T-cell (primary cell): ENCODE measurements at regions not wholly inside any gene's neighbourhood (a gene's known extent, or its start where the extent isn't known, plus 50 kb on each side); places are given as distances from the start of the nearest gene placed in this dataset.

Experiments used
- ATAC-seq, 4 experiments: fragments of 200-7000 bp in 3 of 4; fragments of 150-1000 bp in 1 of 4; cut with Tn5 transposase; replicated peaks in 1 of 4; 1 replicate in 3 of 4; 2 replicates in 1 of 4; pipeline ENCODE4 v1.10.0; 2021; ENCODE audit warnings: moderate library complexity in 3 of 4, mild to moderate bottlenecking in 2 of 4, moderate number of reproducible peaks in 1 of 4
- CTCF ChIA-PET, 2 donors: fragments of 300-600 bp; sonication (Branson Sonifier 250); formaldehyde crosslinking; loops; one replicate each; lab custom pipeline; 2022; ENCODE audit warnings: antibody characterized with exemption in 2 of 2; lab: Charles Lee
- POLR2A ChIA-PET, 2 donors: fragments of 300-600 bp; sonication (Branson Sonifier 250); formaldehyde crosslinking; loops; one replicate each; lab custom pipeline; 2022; ENCODE audit warnings: antibody characterized with exemption in 2 of 2; lab: Charles Lee
- DNase-seq, 35 experiments: peaks; one replicate each; pipeline versions ENCODE4 v3.0.0 to v3.0.0-alpha.2; 2013 to 2023
- H3K27ac ChIP-seq: one replicate; pipeline ENCODE4 v1.5.1; 2013; ENCODE audit warnings: low read length
- H3K27me3 ChIP-seq, 2 experiments: replicated peaks in 1 of 2; 1 replicate in 1 of 2; 2 replicates in 1 of 2; pipeline versions ENCODE4 v1.6.1 to v1.7.0; 2013; ENCODE audit warnings: low read length in 1 of 2, mixed read lengths in 1 of 2; ENCODE audit not compliant: control insufficient read depth in 2 of 2, insufficient read depth in 2 of 2; ENCODE audit errors: extremely low read depth in 1 of 2
- H3K36me3 ChIP-seq, 2 donors: 1 replicate in 1 of 2; 2 replicates in 1 of 2; pipeline versions ENCODE4 v1.6.1 to v1.7.0; 2013; ENCODE audit warnings: low read length in 1 of 2; ENCODE audit not compliant: control insufficient read depth in 2 of 2, insufficient read depth in 1 of 2; ENCODE audit errors: extremely low read depth in 1 of 2
- H3K4me1 ChIP-seq, 2 experiments: 1 replicate in 1 of 2; 2 replicates in 1 of 2; pipeline versions ENCODE4 v1.6.1 to v1.7.0; 2013; ENCODE audit warnings: low read length in 2 of 2, mixed read lengths in 1 of 2; ENCODE audit not compliant: insufficient read depth in 2 of 2, control insufficient read depth in 1 of 2; ENCODE audit errors: extremely low read depth in 1 of 2
- H3K4me3 ChIP-seq, 2 donors: 1 replicate in 1 of 2; 2 replicates in 1 of 2; pipeline versions ENCODE4 v1.5.1 to v1.7.0; 2013; ENCODE audit warnings: mild to moderate bottlenecking in 2 of 2, low read length in 1 of 2, moderate library complexity in 1 of 2; ENCODE audit not compliant: control insufficient read depth in 1 of 2; ENCODE audit errors: extremely low read depth in 1 of 2
- H3K9me3 ChIP-seq: 2 replicates; pipeline ENCODE4 v1.7.0; 2013
- H3K27ac Mint-ChIP-seq, 2 donors: one replicate each; pipeline ENCODE4 v1.8.0; 2020 to 2021; ENCODE audit warnings: mild to moderate bottlenecking in 2 of 2, mixed read lengths in 2 of 2
- H3K27me3 Mint-ChIP-seq, 2 donors: one replicate each; pipeline ENCODE4 v1.8.0; 2021 to 2022; ENCODE audit warnings: mixed read lengths in 2 of 2
- H3K36me3 Mint-ChIP-seq: one replicate; pipeline ENCODE4 v1.8.0; 2021; ENCODE audit warnings: mixed read lengths
- H3K4me1 Mint-ChIP-seq, 3 donors: one replicate each; pipeline ENCODE4 v1.8.0; 2020 to 2022; ENCODE audit warnings: mixed read lengths in 3 of 3, mild to moderate bottlenecking in 1 of 3
- H3K4me3 Mint-ChIP-seq, 3 donors: one replicate each; pipeline ENCODE4 v1.8.0; 2020 to 2022; ENCODE audit warnings: mild to moderate bottlenecking in 3 of 3, mixed read lengths in 3 of 3, moderate library complexity in 3 of 3
- H3K9me3 Mint-ChIP-seq, 3 donors: one replicate each; pipeline ENCODE4 v1.8.0; 2020 to 2022; ENCODE audit warnings: mixed read lengths in 3 of 3
- WGBS: methylation state at CpG from one replicate; pipeline ENCODE4 v1.1.5; 2013; ENCODE audit warnings: missing lambda C conversion rate; ENCODE audit not compliant: insufficient coverage; 5-methylcytosine and 5-hydroxymethylcytosine counted together

GRCh38 chr17:53428913-53429312 is 393.8 kb upstream of the KIF2B start:
- Mint-ChIP-seq H3K4me3 (no peak overlapping the region), H3K9me3 (peaks cover 0 to 19% (median 4%) of the 10 kb centered on the region in 3 donors), H3K27me3 (no peaks in the 10 kb centered on the region), H3K27ac (no peak overlapping the region), H3K4me1 (no peaks in the 10 kb centered on the region), H3K36me3 (no peaks in the 10 kb centered on the region)
- ATAC-seq (no peak), DNase-seq (no peak)
- Histone ChIP-seq H3K36me3 (no peaks in the 10 kb centered on the region), H3K27ac (no peak overlapping the region), H3K4me3 (no peak overlapping the region), H3K4me1 (no peaks in the 10 kb centered on the region), H3K27me3 (no peaks in the 10 kb centered on the region), H3K9me3 (peaks cover 5% of the 10 kb centered on the region)
- WGBS, result 17% methylated on average over 1 of the region's 1 CpG
- CTCF ChIA-PET, result no interaction called here
- POLR2A ChIA-PET, result no interaction called here

GRCh38 chr17:53426505-53426904 is 396.2 kb upstream of the KIF2B start:
- Histone ChIP-seq H3K36me3 (no peaks in the 10 kb centered on the region), H3K27ac (no peak overlapping the region), H3K4me3 (no peak overlapping the region), H3K9me3 (peaks cover 5% of the 10 kb centered on the region), H3K27me3 (no peaks in the 10 kb centered on the region), H3K4me1 (no peaks in the 10 kb centered on the region)
- ATAC-seq (no peak), DNase-seq (no peak)
- POLR2A ChIA-PET, result no interaction called here
- no peaks in the 10 kb centered on the region for H3K36me3 Mint-ChIP-seq
- H3K4me1 Mint-ChIP-seq, result no peaks in the 10 kb centered on the region
- peaks cover 8 to 27% (median 11%) of the 10 kb centered on the region in 3 donors for H3K9me3 Mint-ChIP-seq
- H3K27me3 Mint-ChIP-seq, result no peaks in the 10 kb centered on the region
- WGBS, result 100% methylated on average over 1 of the region's 3 CpGs
- H3K4me3 Mint-ChIP-seq, result no peak overlapping the region
- CTCF ChIA-PET, result no interaction called here
- no peak overlapping the region for H3K27ac Mint-ChIP-seq

- WGBS, result 100% methylated on average over 1 of the region's 4 CpGs
- DNase-seq, result no peak
- CTCF ChIA-PET, result no interaction called here
- H3K27ac ChIP-seq, result no peak overlapping the region
- Mint-ChIP-seq H3K36me3 (no peaks in the 10 kb centered on the region), H3K27ac (no peak overlapping the region), H3K27me3 (no peaks in the 10 kb centered on the region), H3K9me3 (peaks cover 11 to 13% (median 11%) of the 10 kb centered on the region in 3 donors), H3K4me3 (no peak overlapping the region), H3K4me1 (no peaks in the 10 kb centered on the region)
- no peaks in the 10 kb centered on the region for H3K27me3 ChIP-seq
- no peak overlapping the region for H3K4me3 ChIP-seq
- no peaks in the 10 kb centered on the region for H3K36me3 ChIP-seq
- ATAC-seq, result no peak
- no peaks in the 10 kb centered on the region for H3K4me1 ChIP-seq
- no peaks in the 10 kb centered on the region for H3K9me3 ChIP-seq
- POLR2A ChIA-PET, result no interaction called here
These were observed 402.6 kb upstream of the KIF2B start for GRCh38 chr17:53420035-53420641.

GRCh38 chr17:53409588-53409987 is 413.1 kb upstream of the KIF2B start:
- ATAC-seq, result no peak
- POLR2A ChIA-PET, result no interaction called here

GRCh38 chr17:53406907-53407306 is 415.8 kb upstream of the KIF2B start:
- no peak for ATAC-seq
- Mint-ChIP-seq H3K4me1 (no peaks in the 10 kb centered on the region), H3K36me3 (no peaks in the 10 kb centered on the region), H3K9me3 (peaks cover 13 to 33% (median 31%) of the 10 kb centered on the region in 3 donors), H3K4me3 (no peak overlapping the region), H3K27ac (no peak overlapping the region), H3K27me3 (no peaks in the 10 kb centered on the region)
- ChIA-PET CTCF (no interaction called here), POLR2A (no interaction called here)
- no peak overlapping the region for H3K4me3 ChIP-seq
- no peaks in the 10 kb centered on the region for H3K36me3 ChIP-seq
- H3K9me3 ChIP-seq, result peaks cover 5% of the 10 kb centered on the region
- WGBS, result 81% methylated on average over 3 of the region's 4 CpGs
- no peak for DNase-seq
- no peaks in the 10 kb centered on the region for H3K27me3 ChIP-seq
- H3K4me1 ChIP-seq, result no peaks in the 10 kb centered on the region
- no peak overlapping the region for H3K27ac ChIP-seq

More at GRCh38 chr17:53409588-53409987, 413.1 kb upstream of the KIF2B start:
- Mint-ChIP-seq H3K4me1 (no peaks in the 10 kb centered on the region), H3K27me3 (no peaks in the 10 kb centered on the region), H3K27ac (no peak overlapping the region), H3K9me3 (peaks cover 13 to 30% (median 30%) of the 10 kb centered on the region in 3 donors), H3K4me3 (no peak overlapping the region), H3K36me3 (no peaks in the 10 kb centered on the region)
- Histone ChIP-seq H3K27me3 (no peaks in the 10 kb centered on the region), H3K36me3 (no peaks in the 10 kb centered on the region), H3K4me3 (no peak overlapping the region), H3K9me3 (no peaks in the 10 kb centered on the region), H3K4me1 (no peaks in the 10 kb centered on the region), H3K27ac (no peak overlapping the region)
- CTCF ChIA-PET, result no interaction called here
- DNase-seq, result no peak
- WGBS, result no CpG with 5 or more reads among the region's 2 CpGs

GRCh38 chr17:53391197-53391596 is 431.5 kb upstream of the KIF2B start:
- Histone ChIP-seq H3K4me1 (no peaks in the 10 kb centered on the region), H3K27me3 (no peaks in the 10 kb centered on the region), H3K27ac (no peak overlapping the region), H3K9me3 (no peaks in the 10 kb centered on the region), H3K4me3 (no peak overlapping the region), H3K36me3 (no peaks in the 10 kb centered on the region)
- Mint-ChIP-seq H3K27me3 (no peaks in the 10 kb centered on the region), H3K4me3 (no peak overlapping the region), H3K4me1 (no peaks in the 10 kb centered on the region), H3K9me3 (peaks cover 4 to 9% (median 8%) of the 10 kb centered on the region in 3 donors), H3K36me3 (no peaks in the 10 kb centered on the region), H3K27ac (no peak overlapping the region)
- WGBS, result no CpG with 5 or more reads among the region's 6 CpGs
- ATAC-seq (no peak), DNase-seq (no peak)
- ChIA-PET CTCF (no interaction called here), POLR2A (no interaction called here)

- no peak overlapping the region for H3K27ac Mint-ChIP-seq
- no peak overlapping the region for H3K27ac ChIP-seq
- H3K9me3 Mint-ChIP-seq, result peaks cover 4 to 9% (median 8%) of the 10 kb centered on the region in 3 donors
- WGBS, result 17% methylated on average over 1 of the region's 2 CpGs
- POLR2A ChIA-PET, result no interaction called here
- H3K4me1 ChIP-seq, result no peaks in the 10 kb centered on the region
- no peaks in the 10 kb centered on the region for H3K4me1 Mint-ChIP-seq
- H3K36me3 ChIP-seq, result no peaks in the 10 kb centered on the region
- ATAC-seq (no peak), DNase-seq (no peak)
- no peaks in the 10 kb centered on the region for H3K27me3 Mint-ChIP-seq
- no peak overlapping the region for H3K4me3 ChIP-seq
- CTCF ChIA-PET, result no interaction called here
- H3K4me3 Mint-ChIP-seq, result no peak overlapping the region
- H3K27me3 ChIP-seq, result no peaks in the 10 kb centered on the region
- H3K9me3 ChIP-seq, result no peaks in the 10 kb centered on the region
- H3K36me3 Mint-ChIP-seq, result no peaks in the 10 kb centered on the region
These were observed 432.2 kb upstream of the KIF2B start for GRCh38 chr17:53390575-53390974.
